HepG2 (cell line): ENCODE measurements at regions not wholly inside any gene's neighbourhood (a gene's known extent, or its start where the extent isn't known, plus 50 kb on each side); places are given as distances from the start of the nearest gene placed in this dataset.

Source experiments
- CC2D1A ChIP-seq: sonication (generic); formaldehyde crosslinking; IDR thresholded peaks from 2 replicates; pipeline ENCODE4 v1.8.1; 2023; ENCODE audit warnings: mild to moderate bottlenecking, missing genetic modification reagents
- CHD2 ChIP-seq: IDR thresholded peaks from 2 replicates; pipeline ENCODE4 v1.6.1; 2011; ENCODE audit warnings: low read depth, low read length, improper control_type of control experiment
- E2F1 ChIP-seq: sonication (generic); formaldehyde crosslinking; IDR thresholded peaks from 2 replicates; pipeline ENCODE4 v1.5.0; 2020; ENCODE audit warnings: missing genetic modification reagents
- ELF4 ChIP-seq: sonication (generic); formaldehyde crosslinking; IDR thresholded peaks from 2 replicates; pipeline ENCODE4 v1.5.0; 2020; ENCODE audit warnings: missing genetic modification reagents, mild to moderate bottlenecking, moderate library complexity, borderline replicate concordance
- EZH2 ChIP-seq: conservative IDR thresholded peaks from 2 replicates; pipeline ENCODE4 v1.6.1; 2012; ENCODE audit warnings: mild to moderate bottlenecking, low read depth, low read length, moderate library complexity
- FOXM1 ChIP-seq: sonication (generic); formaldehyde crosslinking; IDR thresholded peaks from 2 replicates; pipeline ENCODE4 v1.5.0; 2020; ENCODE audit warnings: missing genetic modification reagents
- KDM1A ChIP-seq: IDR thresholded peaks from 2 replicates; pipeline ENCODE4 v1.6.1; 2016; ENCODE audit warnings: missing compliant biosample characterization
- RXRA ChIP-seq: sonication (generic); formaldehyde crosslinking; IDR thresholded peaks from 2 replicates; pipeline ENCODE4 v1.5.1; 2020; ENCODE audit warnings: missing genetic modification reagents
- SMARCE1 ChIP-seq: fragments of 450-650 bp; IDR thresholded peaks from 2 replicates; pipeline ENCODE4 v1.6.1; 2017; ENCODE audit warnings: borderline replicate concordance
- UBTF ChIP-seq: sonication (generic); formaldehyde crosslinking; IDR thresholded peaks from 2 replicates; pipeline ENCODE4 v1.4.0; 2020; ENCODE audit warnings: mild to moderate bottlenecking, missing genetic modification reagents
- ZNF513 ChIP-seq: sonication (generic); formaldehyde crosslinking; conservative IDR thresholded peaks from 2 replicates; pipeline ENCODE4 v1.5.0; 2020; ENCODE audit warnings: missing genetic modification reagents
- ZNF629 ChIP-seq: sonication (generic); formaldehyde crosslinking; conservative IDR thresholded peaks from 2 replicates; pipeline ENCODE4 v1.5.0; 2020; ENCODE audit warnings: missing genetic modification reagents
- TF ChIP-seq, protein P1 (sequence below): sonication (generic); formaldehyde crosslinking; IDR thresholded peaks from 2 replicates; pipeline ENCODE4 v1.4.0; 2020; ENCODE audit warnings: missing genetic modification reagents
- TF ChIP-seq, protein P2 (sequence below): sonication (generic); formaldehyde crosslinking; IDR thresholded peaks from 2 replicates; pipeline ENCODE4 v1.5.0; 2020; ENCODE audit warnings: mild to moderate bottlenecking, missing genetic modification reagents, moderate library complexity

DNA sequence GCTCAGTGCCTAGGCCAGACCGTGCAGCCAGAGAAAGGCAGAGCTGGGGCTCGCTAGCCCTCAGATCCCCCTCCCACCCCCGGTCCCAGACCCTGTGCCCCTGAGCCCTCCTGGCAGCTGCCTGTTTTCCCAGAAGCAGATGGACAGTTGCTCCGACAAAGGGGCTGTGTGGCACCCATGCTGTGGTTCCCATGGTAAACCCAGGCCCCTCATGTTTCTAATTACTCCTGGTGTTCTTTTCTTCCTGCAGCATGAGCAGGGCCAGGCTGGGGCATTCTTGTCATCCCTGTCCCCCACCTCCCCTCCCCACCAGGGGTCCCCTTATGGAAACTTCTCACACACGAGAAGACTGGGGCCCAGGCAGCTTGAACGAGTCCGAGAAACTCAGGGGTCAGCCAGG is 269.6 kb downstream of the HAUS1 start:
- TF ChIP-seq, protein P1, sequence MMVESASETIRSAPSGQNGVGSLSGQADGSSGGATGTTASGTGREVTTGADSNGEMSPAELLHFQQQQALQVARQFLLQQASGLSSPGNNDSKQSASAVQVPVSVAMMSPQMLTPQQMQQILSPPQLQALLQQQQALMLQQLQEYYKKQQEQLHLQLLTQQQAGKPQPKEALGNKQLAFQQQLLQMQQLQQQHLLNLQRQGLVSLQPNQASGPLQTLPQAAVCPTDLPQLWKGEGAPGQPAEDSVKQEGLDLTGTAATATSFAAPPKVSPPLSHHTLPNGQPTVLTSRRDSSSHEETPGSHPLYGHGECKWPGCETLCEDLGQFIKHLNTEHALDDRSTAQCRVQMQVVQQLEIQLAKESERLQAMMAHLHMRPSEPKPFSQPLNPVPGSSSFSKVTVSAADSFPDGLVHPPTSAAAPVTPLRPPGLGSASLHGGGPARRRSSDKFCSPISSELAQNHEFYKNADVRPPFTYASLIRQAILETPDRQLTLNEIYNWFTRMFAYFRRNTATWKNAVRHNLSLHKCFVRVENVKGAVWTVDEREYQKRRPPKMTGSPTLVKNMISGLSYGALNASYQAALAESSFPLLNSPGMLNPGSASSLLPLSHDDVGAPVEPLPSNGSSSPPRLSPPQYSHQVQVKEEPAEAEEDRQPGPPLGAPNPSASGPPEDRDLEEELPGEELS (CRISPR knock-in tag) = no peak
- TF ChIP-seq FOXM1 (CRISPR knock-in tag) (no peak), ZNF629 (no peak), EZH2 (no peak), RXRA (CRISPR knock-in tag) (no peak), CC2D1A (CRISPR knock-in tag) (no peak), CHD2 (no peak), ZNF513 (CRISPR knock-in tag) (no peak), KDM1A (CRISPR knock-in tag) (no peak), E2F1 (no peak), ELF4 (CRISPR knock-in tag) (no peak), SMARCE1 (no peak), UBTF (CRISPR knock-in tag) (no peak)
- TF ChIP-seq, protein P2, sequence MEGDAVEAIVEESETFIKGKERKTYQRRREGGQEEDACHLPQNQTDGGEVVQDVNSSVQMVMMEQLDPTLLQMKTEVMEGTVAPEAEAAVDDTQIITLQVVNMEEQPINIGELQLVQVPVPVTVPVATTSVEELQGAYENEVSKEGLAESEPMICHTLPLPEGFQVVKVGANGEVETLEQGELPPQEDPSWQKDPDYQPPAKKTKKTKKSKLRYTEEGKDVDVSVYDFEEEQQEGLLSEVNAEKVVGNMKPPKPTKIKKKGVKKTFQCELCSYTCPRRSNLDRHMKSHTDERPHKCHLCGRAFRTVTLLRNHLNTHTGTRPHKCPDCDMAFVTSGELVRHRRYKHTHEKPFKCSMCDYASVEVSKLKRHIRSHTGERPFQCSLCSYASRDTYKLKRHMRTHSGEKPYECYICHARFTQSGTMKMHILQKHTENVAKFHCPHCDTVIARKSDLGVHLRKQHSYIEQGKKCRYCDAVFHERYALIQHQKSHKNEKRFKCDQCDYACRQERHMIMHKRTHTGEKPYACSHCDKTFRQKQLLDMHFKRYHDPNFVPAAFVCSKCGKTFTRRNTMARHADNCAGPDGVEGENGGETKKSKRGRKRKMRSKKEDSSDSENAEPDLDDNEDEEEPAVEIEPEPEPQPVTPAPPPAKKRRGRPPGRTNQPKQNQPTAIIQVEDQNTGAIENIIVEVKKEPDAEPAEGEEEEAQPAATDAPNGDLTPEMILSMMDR = no peak
